ENCODE measurements at regions not wholly inside any gene's neighbourhood (a gene's known extent, or its start where the extent isn't known, plus 50 kb on each side); places are given as distances from the start of the nearest gene placed in this dataset.

DNA sequence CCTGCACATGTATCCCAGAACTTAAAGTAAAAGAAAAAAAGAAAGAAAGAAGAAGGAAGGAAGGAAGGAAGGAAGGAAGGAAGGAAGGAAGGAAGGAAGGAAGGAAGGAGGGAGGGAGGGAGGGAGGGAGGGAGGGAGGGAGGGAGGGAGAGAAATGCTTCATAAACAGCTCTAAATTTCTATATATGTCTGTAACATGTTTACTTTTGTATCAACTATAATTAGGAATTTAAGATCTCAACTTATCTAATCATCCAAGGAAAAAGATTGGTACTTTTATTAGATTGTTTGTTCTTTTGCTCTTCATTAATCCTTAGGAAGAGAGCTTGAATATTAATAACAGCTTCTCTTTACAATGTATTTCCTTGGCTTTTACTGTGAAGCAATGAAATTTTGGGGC is 195.4 kb upstream of the PRMT6 start:
- Histone ChIP-seq H4K91ac (ENCODE audit: low read depth, low read length, poor library complexity) (no peak overlapping the region), H3K27me3 (ENCODE audit: control insufficient read depth in 3 of 3, insufficient read depth in 3 of 3, low read depth in 1 of 3, low read length in 3 of 3) (no peaks in the 10 kb centered on the region), H3K4ac (ENCODE audit: low read length) (no peak overlapping the region), H3K36me3 (replicated peaks in 1 of 2; ENCODE audit: control insufficient read depth in 2 of 2, insufficient read depth in 2 of 2, low read length in 2 of 2) (no peaks in the 10 kb centered on the region), H2AFZ (ENCODE audit: low read length) (no peak overlapping the region), H3K27ac (replicated peaks; ENCODE audit: low read length) (no peak overlapping the region), H2AK5ac (ENCODE audit: low read depth, low read length) (no peak overlapping the region), H4K8ac (ENCODE audit: low read depth, low read length) (no peak overlapping the region), H3K23ac (ENCODE audit: low read depth, low read length, poor library complexity) (no peak overlapping the region), H2BK15ac (ENCODE audit: low read length) (no peak overlapping the region), H3K4me1 (ENCODE audit: control insufficient read depth in 2 of 2, insufficient read depth in 1 of 2, low read depth in 1 of 2, low read length in 2 of 2) (no peaks in the 10 kb centered on the region), H3K4me2 (ENCODE audit: insufficient read depth, low read length, poor library complexity, severe bottlenecking) (no peak overlapping the region), H2BK12ac (ENCODE audit: low read length) (no peak overlapping the region), H3K9ac (ENCODE audit: low read depth, low read length, poor library complexity) (no peak overlapping the region), H3K9me3 (replicated peaks in 1 of 2; ENCODE audit: control insufficient read depth in 2 of 2, insufficient read depth in 1 of 2, low read depth in 1 of 2, low read length in 2 of 2) (no peaks in the 10 kb centered on the region), H3K79me1 (ENCODE audit: low read depth, low read length) (no peaks in the 10 kb centered on the region), H3K14ac (ENCODE audit: low read length) (no peak overlapping the region), H2BK120ac (ENCODE audit: low read depth, low read length) (no peak overlapping the region), H3K18ac (ENCODE audit: low read length) (no peak overlapping the region), H2BK5ac (ENCODE audit: low read length) (no peak overlapping the region), H3K4me3 (ENCODE audit: low read length in 2 of 2) (no peak overlapping the region)
- no peak for DNase-seq (ENCODE audit: low spot score)

DNA sequence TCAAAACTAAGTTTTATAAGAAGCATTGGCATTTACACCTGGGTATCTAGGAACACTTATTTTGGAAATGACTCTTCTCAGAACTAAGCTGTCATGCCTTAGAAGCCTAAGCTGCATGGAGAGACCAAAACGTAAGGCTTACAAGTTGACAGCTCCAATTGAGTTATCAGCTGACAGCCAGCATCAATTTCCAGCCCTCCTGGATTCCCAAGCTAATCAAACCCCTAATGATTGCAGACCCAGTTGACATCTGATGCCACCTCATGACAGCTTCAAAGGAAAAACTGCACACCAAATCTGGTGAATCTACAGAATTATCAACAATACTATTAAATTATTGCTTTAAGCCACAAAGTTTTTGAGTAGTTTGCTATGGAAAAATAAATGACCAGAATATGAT is 187.6 kb upstream of the PRMT6 start:
- Histone ChIP-seq H3K27me3 (ENCODE audit: control insufficient read depth in 3 of 3, insufficient read depth in 3 of 3, low read depth in 1 of 3, low read length in 3 of 3) (no peaks in the 10 kb centered on the region), H3K4me1 (ENCODE audit: control insufficient read depth in 2 of 2, insufficient read depth in 1 of 2, low read depth in 1 of 2, low read length in 2 of 2) (no peaks in the 10 kb centered on the region), H4K91ac (ENCODE audit: low read depth, low read length, poor library complexity) (no peak overlapping the region), H2AFZ (ENCODE audit: low read length) (no peak overlapping the region), H3K4me3 (ENCODE audit: low read length in 2 of 2) (no peak overlapping the region), H2AK5ac (ENCODE audit: low read depth, low read length) (no peak overlapping the region), H3K4ac (ENCODE audit: low read length) (no peak overlapping the region), H3K23ac (ENCODE audit: low read depth, low read length, poor library complexity) (no peak overlapping the region), H2BK15ac (ENCODE audit: low read length) (no peak overlapping the region), H2BK120ac (ENCODE audit: low read depth, low read length) (no peak overlapping the region), H3K18ac (ENCODE audit: low read length) (no peak overlapping the region), H3K36me3 (replicated peaks in 1 of 2; ENCODE audit: control insufficient read depth in 2 of 2, insufficient read depth in 2 of 2, low read length in 2 of 2) (no peaks in the 10 kb centered on the region), H3K9me3 (replicated peaks in 1 of 2; ENCODE audit: control insufficient read depth in 2 of 2, insufficient read depth in 1 of 2, low read depth in 1 of 2, low read length in 2 of 2) (no peaks in the 10 kb centered on the region), H3K79me1 (ENCODE audit: low read depth, low read length) (no peaks in the 10 kb centered on the region), H3K14ac (ENCODE audit: low read length) (no peak overlapping the region), H4K8ac (ENCODE audit: low read depth, low read length) (no peak overlapping the region), H2BK12ac (ENCODE audit: low read length) (no peak overlapping the region), H3K27ac (replicated peaks; ENCODE audit: low read length) (no peak overlapping the region), H3K9ac (ENCODE audit: low read depth, low read length, poor library complexity) (no peak overlapping the region), H3K4me2 (ENCODE audit: insufficient read depth, low read length, poor library complexity, severe bottlenecking) (no peak overlapping the region), H2BK5ac (ENCODE audit: low read length) (no peak overlapping the region)
- DNase-seq (ENCODE audit: low spot score): no peak
- WGBS, 2 donors (ENCODE audit: extremely low coverage in 2 of 2, insufficient read length in 2 of 2, insufficient replicate concordance in 1 of 2): no CpG with 5 or more reads among the region's 1 CpG

DNA sequence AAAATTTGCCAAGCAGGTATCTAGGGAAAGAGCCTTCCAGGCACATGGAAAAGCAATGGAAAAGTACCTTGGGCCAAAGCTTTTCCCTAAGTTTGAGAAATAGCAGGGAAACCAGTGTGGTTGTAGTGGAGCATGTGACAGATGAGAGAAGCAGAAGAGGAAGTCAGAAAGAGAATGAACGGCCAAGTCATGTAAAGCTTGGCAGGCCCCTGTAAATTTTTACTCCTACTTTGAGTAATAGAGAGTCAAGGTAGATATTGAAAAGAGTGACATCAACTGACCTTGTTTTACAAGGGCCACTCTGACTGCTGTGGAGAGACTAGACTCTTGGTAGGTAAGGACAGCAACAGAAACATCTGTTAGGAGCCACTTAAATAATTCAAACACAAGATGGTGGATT is 180.9 kb upstream of the PRMT6 start:
- Histone ChIP-seq H4K91ac (ENCODE audit: low read depth, low read length, poor library complexity) (no peak overlapping the region), H2BK15ac (ENCODE audit: low read length) (no peak overlapping the region), H3K4me1 (ENCODE audit: control insufficient read depth in 2 of 2, insufficient read depth in 1 of 2, low read depth in 1 of 2, low read length in 2 of 2) (no peaks in the 10 kb centered on the region), H3K79me1 (ENCODE audit: low read depth, low read length) (no peaks in the 10 kb centered on the region), H2AK5ac (ENCODE audit: low read depth, low read length) (no peak overlapping the region), H3K4me3 (ENCODE audit: low read length in 2 of 2) (no peak overlapping the region), H2BK12ac (ENCODE audit: low read length) (no peak overlapping the region), H4K8ac (ENCODE audit: low read depth, low read length) (no peak overlapping the region), H2BK120ac (ENCODE audit: low read depth, low read length) (no peak overlapping the region), H3K27me3 (ENCODE audit: control insufficient read depth in 3 of 3, insufficient read depth in 3 of 3, low read depth in 1 of 3, low read length in 3 of 3) (no peaks in the 10 kb centered on the region), H2AFZ (ENCODE audit: low read length) (no peak overlapping the region), H3K14ac (ENCODE audit: low read length) (no peak overlapping the region), H3K4ac (ENCODE audit: low read length) (no peak overlapping the region), H3K36me3 (replicated peaks in 1 of 2; ENCODE audit: control insufficient read depth in 2 of 2, insufficient read depth in 2 of 2, low read length in 2 of 2) (no peaks in the 10 kb centered on the region), H2BK5ac (ENCODE audit: low read length) (no peak overlapping the region), H3K23ac (ENCODE audit: low read depth, low read length, poor library complexity) (no peak overlapping the region), H3K27ac (replicated peaks; ENCODE audit: low read length) (no peak overlapping the region), H3K18ac (ENCODE audit: low read length) (no peak overlapping the region), H3K9me3 (replicated peaks in 1 of 2; ENCODE audit: control insufficient read depth in 2 of 2, insufficient read depth in 1 of 2, low read depth in 1 of 2, low read length in 2 of 2) (no peaks in the 10 kb centered on the region), H3K9ac (ENCODE audit: low read depth, low read length, poor library complexity) (no peak overlapping the region), H3K4me2 (ENCODE audit: insufficient read depth, low read length, poor library complexity, severe bottlenecking) (no peak overlapping the region)
- DNase-seq (ENCODE audit: low spot score): no peak
- WGBS, 2 donors (ENCODE audit: extremely low coverage in 2 of 2, insufficient read length in 2 of 2, insufficient replicate concordance in 1 of 2): no CpG with 5 or more reads among the region's 1 CpG

DNA sequence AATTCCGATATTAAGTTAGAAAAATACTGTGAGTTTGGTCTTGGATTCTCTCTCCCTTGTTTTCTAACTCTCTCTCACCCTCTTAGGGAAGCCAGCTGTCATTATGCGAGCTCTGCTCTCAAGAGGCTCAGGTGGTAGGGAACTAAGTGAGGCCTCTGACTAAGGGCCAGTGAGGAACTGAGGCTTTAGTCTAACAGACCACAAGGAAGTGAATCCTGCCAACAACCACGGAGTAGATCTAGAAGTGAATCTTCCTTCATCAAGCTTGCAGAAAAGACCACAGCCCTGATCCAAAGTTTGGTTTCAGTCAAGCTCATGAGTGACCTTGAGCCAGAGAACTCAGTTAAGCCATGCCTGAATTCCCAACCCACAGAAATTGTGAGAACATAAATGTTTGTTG is 180.1 kb upstream of the PRMT6 start:
- Histone ChIP-seq H3K9ac (ENCODE audit: low read depth, low read length, poor library complexity) (no peak overlapping the region), H2BK5ac (ENCODE audit: low read length) (no peak overlapping the region), H3K23ac (ENCODE audit: low read depth, low read length, poor library complexity) (no peak overlapping the region), H3K14ac (ENCODE audit: low read length) (no peak overlapping the region), H3K4ac (ENCODE audit: low read length) (no peak overlapping the region), H3K4me3 (ENCODE audit: low read length in 2 of 2) (no peak overlapping the region), H2AK5ac (ENCODE audit: low read depth, low read length) (no peak overlapping the region), H3K4me2 (ENCODE audit: insufficient read depth, low read length, poor library complexity, severe bottlenecking) (no peak overlapping the region), H3K36me3 (replicated peaks in 1 of 2; ENCODE audit: control insufficient read depth in 2 of 2, insufficient read depth in 2 of 2, low read length in 2 of 2) (no peaks in the 10 kb centered on the region), H3K18ac (ENCODE audit: low read length) (no peak overlapping the region), H3K4me1 (ENCODE audit: control insufficient read depth in 2 of 2, insufficient read depth in 1 of 2, low read depth in 1 of 2, low read length in 2 of 2) (no peaks in the 10 kb centered on the region), H2BK15ac (ENCODE audit: low read length) (no peak overlapping the region), H4K91ac (ENCODE audit: low read depth, low read length, poor library complexity) (no peak overlapping the region), H2AFZ (ENCODE audit: low read length) (no peak overlapping the region), H3K27ac (replicated peaks; ENCODE audit: low read length) (no peak overlapping the region), H3K79me1 (ENCODE audit: low read depth, low read length) (no peaks in the 10 kb centered on the region), H3K9me3 (replicated peaks in 1 of 2; ENCODE audit: control insufficient read depth in 2 of 2, insufficient read depth in 1 of 2, low read depth in 1 of 2, low read length in 2 of 2) (no peaks in the 10 kb centered on the region), H2BK120ac (ENCODE audit: low read depth, low read length) (no peak overlapping the region), H2BK12ac (ENCODE audit: low read length) (no peak overlapping the region), H4K8ac (ENCODE audit: low read depth, low read length) (no peak overlapping the region), H3K27me3 (ENCODE audit: control insufficient read depth in 3 of 3, insufficient read depth in 3 of 3, low read depth in 1 of 3, low read length in 3 of 3) (no peaks in the 10 kb centered on the region)
- WGBS, 2 donors (ENCODE audit: extremely low coverage in 2 of 2, insufficient read length in 2 of 2, insufficient replicate concordance in 1 of 2): no CpG with 5 or more reads among the region's 3 CpGs
- DNase-seq (ENCODE audit: low spot score): no peak
